ENCODE measurements at regions not wholly inside any gene's neighbourhood (a gene's known extent, or its start where the extent isn't known, plus 50 kb on each side); places are given as distances from the start of the nearest gene placed in this dataset.

DNA sequence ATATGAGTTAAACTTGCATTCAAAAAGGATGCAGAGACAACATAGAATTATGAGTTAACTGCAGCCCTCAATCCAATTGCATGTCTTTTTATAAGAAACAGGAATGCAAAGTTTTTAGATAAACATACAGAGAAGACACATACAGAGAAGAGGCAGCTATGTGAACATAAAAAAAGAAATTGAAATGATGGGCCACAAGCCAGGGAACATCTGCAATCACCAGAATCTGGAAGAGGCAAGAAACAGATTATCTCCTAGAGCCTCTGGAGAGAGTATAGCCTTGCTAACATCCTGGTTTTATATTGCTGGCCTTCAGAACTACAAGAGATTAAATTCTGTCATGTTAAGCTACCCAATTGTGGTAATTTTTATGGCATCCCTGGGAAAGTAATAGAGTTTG is 257.2 kb upstream of the EYS start (continued):
- TF ChIP-seq, protein P1, sequence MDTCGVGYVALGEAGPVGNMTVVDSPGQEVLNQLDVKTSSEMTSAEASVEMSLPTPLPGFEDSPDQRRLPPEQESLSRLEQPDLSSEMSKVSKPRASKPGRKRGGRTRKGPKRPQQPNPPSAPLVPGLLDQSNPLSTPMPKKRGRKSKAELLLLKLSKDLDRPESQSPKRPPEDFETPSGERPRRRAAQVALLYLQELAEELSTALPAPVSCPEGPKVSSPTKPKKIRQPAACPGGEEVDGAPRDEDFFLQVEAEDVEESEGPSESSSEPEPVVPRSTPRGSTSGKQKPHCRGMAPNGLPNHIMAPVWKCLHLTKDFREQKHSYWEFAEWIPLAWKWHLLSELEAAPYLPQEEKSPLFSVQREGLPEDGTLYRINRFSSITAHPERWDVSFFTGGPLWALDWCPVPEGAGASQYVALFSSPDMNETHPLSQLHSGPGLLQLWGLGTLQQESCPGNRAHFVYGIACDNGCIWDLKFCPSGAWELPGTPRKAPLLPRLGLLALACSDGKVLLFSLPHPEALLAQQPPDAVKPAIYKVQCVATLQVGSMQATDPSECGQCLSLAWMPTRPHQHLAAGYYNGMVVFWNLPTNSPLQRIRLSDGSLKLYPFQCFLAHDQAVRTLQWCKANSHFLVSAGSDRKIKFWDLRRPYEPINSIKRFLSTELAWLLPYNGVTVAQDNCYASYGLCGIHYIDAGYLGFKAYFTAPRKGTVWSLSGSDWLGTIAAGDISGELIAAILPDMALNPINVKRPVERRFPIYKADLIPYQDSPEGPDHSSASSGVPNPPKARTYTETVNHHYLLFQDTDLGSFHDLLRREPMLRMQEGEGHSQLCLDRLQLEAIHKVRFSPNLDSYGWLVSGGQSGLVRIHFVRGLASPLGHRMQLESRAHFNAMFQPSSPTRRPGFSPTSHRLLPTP (IDR thresholded peaks at IDR 0.05; ENCODE audit: borderline replicate concordance, extremely low read depth, insufficient read length): no peak
- TF ChIP-seq ZNF644 (tag; IDR thresholded peaks at IDR 0.05; ENCODE audit: low read depth): no peak

DNA sequence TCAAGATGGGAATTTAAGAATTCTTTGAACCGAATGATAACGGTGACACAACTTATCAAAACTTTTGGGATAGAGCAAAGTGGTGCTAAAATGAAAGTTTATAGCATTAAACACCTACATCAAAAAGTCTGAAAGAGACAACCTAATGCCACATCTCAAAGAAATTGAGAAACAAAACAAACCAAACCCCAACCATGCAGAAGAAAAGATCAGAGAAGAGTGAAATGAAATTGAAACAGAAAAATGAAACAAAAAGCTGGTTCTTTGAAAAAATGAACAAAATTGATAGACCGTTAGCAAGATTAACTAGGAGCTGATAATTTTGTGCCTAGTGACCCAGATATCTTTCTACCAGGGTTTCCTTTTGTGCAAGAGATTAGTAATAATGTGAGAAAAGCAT is 248.0 kb upstream of the EYS start:
- Histone ChIP-seq H3K4me3 (no peak overlapping the region), H3K4me2 (ENCODE audit: insufficient read depth, low read length) (no peak overlapping the region), H3K9me3 (replicated peaks; ENCODE audit: control insufficient read depth, insufficient read depth, low read depth, low read length) (no peaks in the 10 kb centered on the region), H3K79me2 (ENCODE audit: control insufficient read depth, insufficient read depth, low read length) (no peaks in the 10 kb centered on the region), H2AFZ (ENCODE audit: low read depth, low read length) (no peak overlapping the region), H3K27ac (ENCODE audit: extremely low read depth, low read depth, low read length) (no peak overlapping the region), H3K27me3 (ENCODE audit: control insufficient read depth in 2 of 2, insufficient read depth in 2 of 2, low read length in 2 of 2) (no peaks in the 10 kb centered on the region), H3K4me1 (replicated peaks in 1 of 2; ENCODE audit: control insufficient read depth in 2 of 2, insufficient read depth in 2 of 2, low read length in 2 of 2) (no peaks in the 10 kb centered on the region), H3K9me1 (ENCODE audit: control insufficient read depth, insufficient read depth, low read length) (no peaks in the 10 kb centered on the region), H3K36me3 (ENCODE audit: control insufficient read depth, insufficient read depth, low read length) (no peaks in the 10 kb centered on the region), H3K9ac (ENCODE audit: insufficient read depth in 1 of 2, low read depth in 2 of 2, low read length in 2 of 2) (no peak overlapping the region), H4K20me1 (replicated peaks; ENCODE audit: control insufficient read depth, insufficient read depth, low read length) (no peaks in the 10 kb centered on the region)
- intact Hi-C loops (cut with micrococcal nuclease) (no loop called here), in situ Hi-C loops (cut with MboI) (no loop called here)
- ChIA-PET CTCF (ENCODE audit: low intra/inter-chr PET ratio) (no interaction called here), POLR2A (no interaction called here)
- no peak for FAIRE-seq
- no peak for ATAC-seq
- 0% methylated on average over 3 of the region's 3 CpGs for WGBS (ENCODE audit: insufficient coverage, low coverage, missing lambda C conversion rate)
- no peak for DNase-seq (ENCODE audit: extremely low read depth in 1 of 4, low spot score in 3 of 4)
- no TSS peak for BruUV-seq (replicated peaks)
- TF ChIP-seq, protein P2, sequence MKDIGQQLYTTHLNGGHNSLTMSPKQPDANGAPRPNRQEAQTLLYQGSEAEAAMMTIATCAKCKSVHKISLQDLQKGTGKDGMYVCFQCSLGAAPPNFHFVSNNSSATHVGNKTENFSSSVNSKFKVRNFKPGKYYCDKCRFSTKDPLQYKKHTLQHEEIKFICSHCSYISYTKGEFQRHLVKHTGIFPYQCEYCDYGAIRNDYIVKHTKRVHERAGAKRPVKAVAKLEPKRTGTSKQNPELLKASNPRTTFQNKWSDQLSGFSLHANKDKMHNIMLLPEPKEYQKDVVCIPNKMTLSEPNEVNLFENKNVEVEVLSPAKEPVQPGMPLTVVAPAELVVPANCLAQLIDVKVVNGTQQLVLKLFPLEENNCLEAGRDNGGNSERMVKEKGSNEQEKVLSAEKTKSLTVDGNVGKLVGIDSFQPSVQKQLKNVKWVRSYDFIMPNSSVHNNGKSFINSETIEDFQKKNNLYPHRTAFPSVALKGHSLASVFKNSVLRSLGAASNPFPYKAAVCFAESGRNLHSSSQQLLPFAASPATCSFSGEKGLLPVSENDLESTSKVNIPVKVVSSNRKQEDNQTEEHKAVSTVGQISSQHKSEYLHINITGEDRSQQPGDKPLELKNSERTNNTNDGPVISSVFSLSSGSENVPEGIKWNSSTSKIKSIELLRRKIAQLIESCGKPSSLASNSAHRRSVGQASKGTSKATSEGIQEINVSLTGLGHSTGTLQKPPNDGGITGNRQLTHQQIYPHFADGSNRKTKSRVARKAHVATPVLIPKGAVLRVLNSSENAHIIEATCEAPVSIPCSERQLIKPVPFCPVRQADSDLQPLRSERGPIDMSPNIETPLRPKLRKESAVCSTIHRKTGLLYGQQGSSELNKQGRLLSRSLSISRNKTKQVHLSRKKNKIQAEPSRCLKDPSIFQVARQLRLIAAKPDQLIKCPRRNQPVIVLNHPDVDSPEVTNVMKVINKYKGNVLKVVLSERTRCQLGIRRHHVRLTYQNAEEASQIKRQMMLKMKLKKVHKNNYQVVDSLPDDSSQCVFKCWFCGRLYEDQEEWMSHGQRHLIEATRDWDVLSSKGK (CRISPR knock-in tag; IDR thresholded peaks at IDR 0.05): no peak
- TF ChIP-seq LCOR (CRISPR knock-in tag; IDR thresholded peaks at IDR 0.05): no peak
- TF ChIP-seq, protein P3, sequence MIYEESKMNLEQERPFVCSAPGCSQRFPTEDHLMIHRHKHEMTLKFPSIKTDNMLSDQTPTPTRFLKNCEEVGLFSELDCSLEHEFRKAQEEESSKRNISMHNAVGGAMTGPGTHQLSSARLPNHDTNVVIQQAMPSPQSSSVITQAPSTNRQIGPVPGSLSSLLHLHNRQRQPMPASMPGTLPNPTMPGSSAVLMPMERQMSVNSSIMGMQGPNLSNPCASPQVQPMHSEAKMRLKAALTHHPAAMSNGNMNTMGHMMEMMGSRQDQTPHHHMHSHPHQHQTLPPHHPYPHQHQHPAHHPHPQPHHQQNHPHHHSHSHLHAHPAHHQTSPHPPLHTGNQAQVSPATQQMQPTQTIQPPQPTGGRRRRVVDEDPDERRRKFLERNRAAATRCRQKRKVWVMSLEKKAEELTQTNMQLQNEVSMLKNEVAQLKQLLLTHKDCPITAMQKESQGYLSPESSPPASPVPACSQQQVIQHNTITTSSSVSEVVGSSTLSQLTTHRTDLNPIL (CRISPR knock-in tag; IDR thresholded peaks at IDR 0.05): no peak
- TF ChIP-seq ZNF444 (CRISPR knock-in tag; IDR thresholded peaks at IDR 0.05): no peak
- TF ChIP-seq, protein P1 (IDR thresholded peaks at IDR 0.05; ENCODE audit: borderline replicate concordance, extremely low read depth, insufficient read length): no peak
- no peak for TF ChIP-seq KLF10 (CRISPR knock-in tag; IDR thresholded peaks at IDR 0.05)
- TF ChIP-seq DMBX1 (CRISPR knock-in tag; IDR thresholded peaks at IDR 0.05; ENCODE audit: borderline replicate concordance): no peak
- no peak for TF ChIP-seq ZNF184 (CRISPR knock-in tag; IDR thresholded peaks at IDR 0.05)

All from K562 (cell line).